GM18520 (cell line): ENCODE measurements at regions not wholly inside any gene's neighbourhood (a gene's known extent, or its start where the extent isn't known, plus 50 kb on each side); places are given as distances from the start of the nearest gene placed in this dataset.

Source experiments
- ATAC-seq: cut with Tn5 transposase; IDR thresholded peaks from one replicate; pipeline ENCODE4 v1.9.1; 2021; ENCODE audit not compliant: unreplicated experiment

- no peak for ATAC-seq
Measured at GRCh38 chr21:27082431-27083010, 115.6 kb upstream of the ADAMTS5 start.

GRCh38 chr21:27079636-27080240 is 112.8 kb upstream of the ADAMTS5 start:
- ATAC-seq, result no peak

- no peak for ATAC-seq
Measured at GRCh38 chr21:27078915-27079314, 112.0 kb upstream of the ADAMTS5 start.

DNA sequence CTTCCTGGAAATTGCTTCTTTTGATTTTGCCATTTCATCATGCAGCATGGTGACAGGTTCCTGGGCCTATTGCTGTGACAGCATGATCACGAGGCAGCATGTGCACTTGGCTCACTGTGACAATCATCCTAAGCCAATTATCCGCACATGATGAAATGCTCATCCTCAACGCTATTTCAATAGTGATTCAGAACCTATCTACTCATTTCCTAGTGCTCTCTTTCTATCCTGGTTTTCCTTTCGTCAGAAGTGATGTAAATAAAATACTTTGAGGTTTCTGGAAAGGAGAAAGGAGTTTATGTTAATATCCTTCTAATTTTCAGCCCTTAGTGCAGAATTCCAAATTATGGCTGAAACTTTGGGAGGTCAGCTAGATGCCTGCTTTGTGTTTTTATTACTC is 110.6 kb upstream of the ADAMTS5 start:
- ATAC-seq, result no peak

DNA sequence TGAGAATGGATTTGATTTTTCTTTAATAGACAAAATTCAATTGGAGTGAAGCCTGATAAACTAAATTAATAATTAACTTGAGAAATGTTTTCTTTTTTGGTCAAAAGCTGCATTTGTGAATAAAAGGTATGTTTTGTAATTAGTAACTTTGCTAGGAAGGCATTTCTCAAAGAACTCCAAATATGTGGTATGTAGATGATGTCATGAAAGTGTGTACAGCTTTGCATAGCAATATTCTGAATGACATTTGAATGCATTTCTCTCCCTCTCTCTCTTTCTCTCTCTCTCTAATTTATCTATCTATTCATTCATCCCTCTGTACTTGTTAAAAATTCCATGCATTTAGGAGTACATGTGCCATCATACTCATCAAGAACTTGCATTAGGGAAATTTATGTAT is 109.1 kb upstream of the ADAMTS5 start:
- ATAC-seq, result no peak

DNA sequence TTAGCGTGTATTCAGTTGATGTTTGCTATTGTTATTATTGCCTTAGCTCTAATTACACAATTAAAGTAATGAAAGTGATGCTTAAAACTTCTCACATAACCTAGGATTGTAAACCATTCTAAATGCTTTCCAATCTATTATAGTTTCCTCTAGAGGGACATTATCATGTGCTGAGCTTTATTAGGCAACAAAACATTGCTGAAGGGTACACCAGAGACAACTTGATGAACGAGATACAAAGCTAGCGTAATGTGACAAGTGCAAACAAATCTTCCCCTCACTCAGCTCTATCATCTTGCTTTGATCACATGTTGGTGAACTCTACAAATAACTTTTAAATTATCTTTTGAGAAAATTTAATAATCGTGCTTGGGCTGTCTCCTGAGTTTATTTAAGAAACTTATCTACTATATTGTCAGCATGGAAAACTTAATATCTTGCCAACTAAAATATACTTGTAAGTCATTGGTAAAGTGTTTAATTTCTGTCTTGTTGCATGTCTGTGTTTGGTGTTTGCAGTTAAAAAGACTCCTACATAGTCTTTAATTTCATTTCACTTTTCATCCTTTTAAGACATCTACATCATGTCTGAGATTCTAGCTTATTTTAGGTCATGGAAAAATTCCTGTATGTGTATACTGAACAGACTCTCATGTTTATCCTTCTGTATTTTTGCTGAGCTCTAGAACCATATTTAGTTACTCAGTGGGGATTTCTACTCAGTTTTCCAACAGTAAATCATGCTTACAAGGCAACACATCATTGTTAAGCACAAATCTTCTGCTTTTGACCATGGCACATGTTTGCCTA is 104.2 kb upstream of the ADAMTS5 start:
- no peak for ATAC-seq

- ATAC-seq, result no peak
Measured at GRCh38 chr21:27068811-27069210, 101.9 kb upstream of the ADAMTS5 start.

DNA sequence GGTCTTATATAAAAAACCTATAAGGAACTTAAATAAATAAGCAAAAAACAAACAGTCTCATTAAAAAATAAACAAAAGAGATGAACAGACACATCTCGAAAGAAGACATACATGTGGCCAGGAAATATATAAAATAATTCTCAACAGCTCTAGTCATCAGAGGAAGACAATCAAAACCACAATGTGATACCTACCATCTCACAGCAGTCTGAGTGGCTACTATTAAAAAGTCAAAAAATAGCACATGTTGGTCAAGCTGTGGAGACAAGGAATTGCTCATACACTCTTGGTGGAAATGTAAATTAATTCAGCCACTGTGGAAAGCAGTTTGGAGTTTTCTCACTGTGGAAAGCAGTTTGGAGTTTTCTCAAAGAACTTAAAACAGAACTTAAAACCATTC is 100.3 kb upstream of the ADAMTS5 start:
- no peak for ATAC-seq

GRCh38 chr21:27062443-27062842 is 95.6 kb upstream of the ADAMTS5 start:
- no peak for ATAC-seq

GRCh38 chr21:27061770-27062169 is 94.9 kb upstream of the ADAMTS5 start:
- no peak for ATAC-seq

DNA sequence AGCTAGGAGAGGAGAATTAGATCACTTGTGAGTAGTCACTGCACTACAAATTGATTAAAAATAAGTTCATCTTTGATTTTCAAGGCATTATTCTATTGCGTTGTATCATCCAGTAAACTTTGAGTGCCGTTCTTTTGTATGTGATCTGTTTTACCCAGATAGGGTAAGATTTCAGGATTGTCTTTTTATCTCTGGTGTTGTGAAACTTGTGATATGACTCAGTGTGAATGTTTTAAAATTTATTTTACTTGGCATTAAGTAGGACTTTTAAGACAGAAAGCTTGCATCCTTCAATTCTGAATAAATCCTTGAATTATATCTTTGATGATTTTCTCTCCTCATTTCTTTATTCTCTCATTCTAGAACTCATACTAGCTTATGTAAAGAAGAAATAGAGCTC is 93.3 kb upstream of the ADAMTS5 start:
- no peak for ATAC-seq

- no peak for ATAC-seq
Measured at GRCh38 chr21:27058673-27059605, 92.1 kb upstream of the ADAMTS5 start.

- ATAC-seq, result no peak
Measured at GRCh38 chr21:27057997-27058396, 91.1 kb upstream of the ADAMTS5 start.

DNA sequence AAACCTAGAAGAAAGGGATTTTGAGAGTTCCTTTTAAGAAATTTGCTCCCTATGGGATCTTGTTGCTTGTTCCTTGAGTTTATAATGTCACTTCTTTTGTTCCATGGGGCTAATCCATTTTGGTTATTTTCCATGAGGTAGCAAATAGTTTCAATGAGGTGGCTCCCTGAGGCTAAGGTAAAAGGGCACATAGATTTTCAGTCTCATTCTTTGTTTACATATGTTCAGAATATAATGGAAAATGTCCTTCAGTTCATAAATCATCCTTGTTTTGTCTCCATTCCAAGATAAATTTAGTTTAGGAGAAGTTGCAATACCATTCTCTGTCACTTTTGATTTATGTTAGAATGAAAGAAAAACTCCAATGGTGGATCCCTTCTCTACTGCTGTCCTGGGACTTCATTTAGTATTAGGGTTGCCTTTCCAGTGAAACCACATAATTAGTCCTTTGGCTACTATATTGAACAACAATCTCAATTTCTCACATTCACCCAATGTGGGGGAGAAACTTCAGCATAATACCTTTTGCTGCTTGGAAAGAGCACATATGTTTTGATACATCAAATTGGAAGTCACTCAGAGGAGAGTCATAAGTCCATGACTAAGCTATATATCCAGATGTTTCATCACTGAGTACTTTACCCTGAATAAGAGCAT is 80.9 kb upstream of the ADAMTS5 start:
- no peak for ATAC-seq

DNA sequence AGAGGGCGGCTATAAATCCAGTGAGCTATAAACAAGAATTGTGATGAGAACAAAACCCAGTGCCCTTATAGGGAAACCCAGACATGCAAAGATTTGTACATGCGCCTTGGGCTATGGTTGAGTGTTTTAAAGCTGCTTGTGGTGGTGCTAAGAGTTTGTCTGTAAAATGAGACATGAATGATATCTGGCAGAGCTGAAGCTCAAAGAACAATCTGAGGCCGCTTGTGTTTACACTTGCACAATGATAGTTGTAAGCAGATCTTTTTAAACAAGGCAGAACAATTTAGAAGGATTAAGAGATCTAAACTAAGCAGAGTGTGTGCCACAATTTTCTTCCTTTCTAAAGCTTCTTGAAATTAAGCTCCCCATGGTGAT is 80.4 kb upstream of the ADAMTS5 start:
- no peak for ATAC-seq

GRCh38 chr21:27045281-27045985 is 78.5 kb upstream of the ADAMTS5 start:
- ATAC-seq, result no peak

DNA sequence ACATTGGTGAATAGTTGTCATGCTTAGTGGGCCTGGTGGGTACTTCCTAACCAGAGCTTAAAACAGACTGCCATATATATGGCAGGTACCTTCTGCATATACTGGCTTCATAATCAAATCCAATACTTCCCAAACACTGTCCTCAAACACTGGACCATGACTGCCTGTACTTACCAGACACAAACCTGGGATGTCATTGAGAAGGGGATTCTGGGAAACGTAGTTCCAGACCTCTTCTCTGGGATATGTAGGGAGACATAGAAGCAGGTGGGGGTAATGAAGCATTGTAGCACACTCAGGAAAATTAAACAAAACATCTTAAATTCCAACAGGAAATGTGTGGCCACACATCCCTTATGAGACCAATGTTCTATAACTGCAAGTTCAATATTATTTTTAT is 76.5 kb upstream of the ADAMTS5 start:
- ATAC-seq, result no peak

DNA sequence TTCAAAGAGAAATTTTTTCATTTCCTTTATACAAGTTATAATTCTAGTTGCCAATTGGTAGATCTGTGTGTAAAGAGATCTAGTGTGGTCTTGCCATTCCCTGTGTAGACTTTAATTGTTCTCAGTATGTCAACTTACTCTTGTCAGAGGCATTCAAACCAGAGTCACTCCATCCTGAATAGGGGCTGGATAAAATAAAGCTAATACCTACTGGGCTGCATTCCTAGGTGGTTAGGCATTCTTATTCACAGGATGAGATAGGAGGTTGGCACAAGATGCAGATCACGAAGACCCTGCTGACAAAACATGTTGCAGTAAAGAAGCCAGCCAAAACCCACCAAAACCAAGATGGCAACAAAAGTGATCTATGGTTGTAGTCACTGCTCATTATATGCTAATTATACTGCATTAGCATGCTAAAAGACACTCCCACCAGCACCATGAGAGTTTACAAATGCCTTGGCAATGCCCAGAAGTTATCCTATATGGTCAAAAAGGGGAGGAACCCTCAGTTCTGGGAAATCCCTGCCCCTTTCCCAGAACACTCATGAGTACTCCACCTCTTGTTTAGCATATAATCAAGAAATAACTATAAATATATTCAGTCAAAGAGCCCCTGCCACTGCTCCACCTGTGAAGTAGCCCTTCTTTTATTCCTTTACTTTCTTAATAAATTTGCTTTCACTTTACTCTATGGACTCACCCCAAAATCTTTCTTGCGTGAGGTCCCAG is 74.0 kb upstream of the ADAMTS5 start:
- no peak for ATAC-seq

GRCh38 chr21:27036736-27037301 is 69.9 kb upstream of the ADAMTS5 start:
- no peak for ATAC-seq
